GM19238 (cell line): ENCODE measurements at regions not wholly inside any gene's neighbourhood (a gene's known extent, or its start where the extent isn't known, plus 50 kb on each side); places are given as distances from the start of the nearest gene placed in this dataset.
"Not testable (repeated sequence)": the region's sequence is repeated elsewhere in the genome, so short reads cannot be mapped to it uniquely, and the experiment has no call there.

Experiments used
- DNase-seq: peaks from one replicate; pipeline ENCODE4 v3.0.0; 2011; ENCODE audit warnings: low spot score; ENCODE audit not compliant: insufficient read length

- no peak for DNase-seq
Measured at GRCh38 chr6:112865131-112865530, 518.0 kb downstream of the RFPL4B start.

DNA sequence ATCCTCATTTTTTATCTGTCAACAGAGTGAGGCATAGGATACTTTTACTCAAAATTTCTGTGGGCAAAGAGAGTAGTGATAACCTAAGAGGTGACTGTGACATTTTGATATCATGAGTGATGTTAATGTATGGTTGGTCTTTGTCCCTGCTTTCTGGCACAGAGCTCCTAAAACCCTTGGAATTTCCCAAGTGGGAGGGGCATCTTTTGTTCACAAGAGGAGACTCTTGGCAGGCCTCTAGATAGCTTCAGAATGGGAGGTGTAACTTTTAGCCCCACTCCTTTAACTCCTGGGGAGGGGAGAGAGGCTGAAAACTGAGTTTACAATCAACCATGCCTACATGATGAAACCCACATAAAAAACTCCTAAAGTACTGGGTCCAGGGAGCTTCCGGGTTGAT is 527.8 kb downstream of the RFPL4B start:
- DNase-seq = no peak

DNA sequence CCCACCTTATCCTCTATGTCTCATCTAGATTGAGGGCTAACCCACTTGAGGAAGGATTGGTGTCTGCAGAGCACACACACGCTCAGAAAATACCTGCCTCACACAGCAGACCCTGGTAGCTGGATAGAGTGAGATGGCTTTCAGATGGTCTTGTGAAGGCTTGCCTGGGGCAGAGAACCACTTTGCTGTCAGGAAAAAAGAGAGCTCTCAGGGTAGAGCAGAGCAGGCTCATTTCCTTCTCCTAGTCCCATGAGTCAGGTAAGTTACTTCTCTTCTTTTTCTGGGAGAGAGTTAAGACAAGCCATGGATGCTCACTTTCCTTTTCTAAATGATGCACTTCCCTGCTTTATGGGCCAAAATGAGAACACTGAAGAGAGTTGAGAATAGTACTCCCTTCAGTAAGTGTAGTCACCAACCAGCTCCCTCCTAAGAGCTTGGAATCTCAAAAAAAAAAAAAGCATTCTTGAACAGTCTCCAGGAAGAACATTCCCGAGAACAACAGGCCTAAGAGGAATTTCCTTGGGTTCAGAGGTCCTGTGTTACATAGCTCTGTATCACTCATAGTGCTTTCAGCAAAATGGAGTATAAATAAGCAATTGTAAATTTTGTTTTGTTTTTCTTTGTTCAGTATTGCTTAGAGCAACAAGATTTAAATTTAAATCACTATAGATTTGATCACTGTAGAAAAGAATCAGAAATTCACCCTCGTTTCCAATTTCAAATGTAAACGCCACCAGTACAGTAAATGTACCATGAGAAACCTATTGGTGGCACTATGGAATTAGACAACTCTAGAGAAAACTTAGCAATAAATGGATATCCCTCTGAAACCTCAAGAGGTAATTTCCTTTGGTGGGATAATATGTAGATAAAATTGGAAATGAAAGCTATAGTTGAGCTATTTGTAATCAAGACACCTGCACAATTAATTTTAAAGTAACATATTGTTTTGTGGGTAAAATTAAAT is 530.3 kb downstream of the RFPL4B start:
- DNase-seq = no peak

DNA sequence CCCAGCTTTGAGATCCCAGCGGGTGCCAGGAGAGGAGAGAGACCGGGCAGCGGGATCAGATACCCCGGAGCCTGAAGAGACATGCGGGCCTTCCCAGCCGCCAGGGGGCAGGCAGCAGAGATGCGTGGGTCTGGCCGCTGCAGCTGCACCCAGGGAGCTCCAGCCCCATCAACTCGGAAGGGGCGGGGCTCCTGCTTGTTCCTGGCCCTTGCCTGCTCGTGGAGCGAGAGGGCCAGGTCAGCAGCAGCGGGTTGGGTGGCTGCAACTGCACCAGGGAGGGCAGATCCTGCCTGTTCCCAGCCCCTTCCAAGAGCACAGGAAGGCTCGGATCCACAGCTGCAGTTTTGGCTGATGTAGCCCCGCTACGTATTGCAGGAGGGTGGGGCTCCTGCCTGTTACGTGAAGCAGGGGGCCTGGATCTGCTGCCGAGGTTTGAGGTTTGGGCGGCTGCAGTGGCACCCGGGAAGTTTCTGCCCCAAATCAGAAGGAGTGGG is 532.8 kb downstream of the RFPL4B start:
- no peak for DNase-seq

DNA sequence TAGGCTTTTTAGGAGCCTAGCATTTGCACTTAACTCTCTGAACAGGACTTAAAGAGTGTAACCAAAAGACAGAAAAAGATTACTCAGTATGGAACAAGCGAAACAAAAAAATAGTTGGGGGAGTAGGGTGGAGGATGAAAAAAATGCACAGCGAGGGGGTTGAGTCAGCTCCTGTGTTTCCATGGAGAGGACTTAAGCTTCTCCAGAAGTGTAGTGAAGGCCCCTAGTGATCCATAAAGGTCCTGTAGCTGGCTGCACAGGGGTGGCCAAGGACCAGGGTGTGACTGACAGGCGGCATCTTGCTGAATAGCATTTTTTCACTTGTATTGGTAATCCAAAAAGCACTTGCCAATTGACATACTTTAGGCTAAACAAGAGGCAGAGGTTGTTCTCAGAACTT is 533.9 kb downstream of the RFPL4B start:
- no peak for DNase-seq

GRCh38 chr6:112881828-112882780 is 535.0 kb downstream of the RFPL4B start:
- no peak for DNase-seq

GRCh38 chr6:112883095-112883494 is 536.0 kb downstream of the RFPL4B start:
- DNase-seq = no peak

GRCh38 chr6:112886415-112886814 is 539.3 kb downstream of the RFPL4B start:
- DNase-seq = no peak

DNA sequence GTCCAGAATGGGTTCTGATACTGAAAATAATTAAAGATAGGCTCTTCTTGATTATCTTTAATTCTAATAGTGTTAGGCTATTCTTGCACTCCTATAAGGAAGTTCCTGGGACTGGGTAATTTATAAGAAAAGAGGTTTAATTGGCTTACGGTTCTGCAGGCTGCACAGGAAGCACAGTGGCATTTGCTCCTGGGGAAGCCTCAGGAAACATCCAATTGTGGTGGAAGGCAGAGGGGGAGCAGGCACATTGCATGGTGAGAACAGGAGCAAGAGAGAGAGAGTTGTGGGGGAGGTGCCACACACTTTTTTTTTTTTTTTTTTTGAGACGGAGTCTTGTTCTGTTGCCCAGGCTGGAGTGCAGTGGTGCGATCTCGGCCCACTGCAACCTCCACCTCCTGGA is 540.3 kb downstream of the RFPL4B start:
- not testable (repeated sequence) for DNase-seq

DNA sequence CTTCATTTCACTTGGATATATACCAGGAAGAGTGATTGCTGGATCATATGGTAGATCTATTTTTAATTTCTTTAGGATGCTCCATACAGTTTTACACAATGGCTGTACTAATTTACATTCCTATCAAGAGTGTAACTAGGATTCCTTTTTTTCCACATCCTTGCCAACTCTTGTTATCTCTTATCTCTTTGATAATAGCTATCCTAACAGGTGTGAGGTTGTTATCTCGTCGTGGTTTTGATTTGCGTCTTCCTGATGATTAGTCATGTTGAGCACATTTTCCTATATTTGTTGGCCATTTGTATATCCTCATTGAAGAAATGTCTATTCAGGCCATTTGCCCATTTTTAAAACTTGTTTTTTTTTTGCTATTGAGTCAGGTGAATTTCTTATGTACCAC is 552.4 kb downstream of the RFPL4B start:
- DNase-seq = no peak

GRCh38 chr6:112903361-112903760 is 556.2 kb downstream of the RFPL4B start:
- no peak for DNase-seq

GRCh38 chr6:112906726-112907125 is 559.6 kb downstream of the RFPL4B start:
- no peak for DNase-seq

DNA sequence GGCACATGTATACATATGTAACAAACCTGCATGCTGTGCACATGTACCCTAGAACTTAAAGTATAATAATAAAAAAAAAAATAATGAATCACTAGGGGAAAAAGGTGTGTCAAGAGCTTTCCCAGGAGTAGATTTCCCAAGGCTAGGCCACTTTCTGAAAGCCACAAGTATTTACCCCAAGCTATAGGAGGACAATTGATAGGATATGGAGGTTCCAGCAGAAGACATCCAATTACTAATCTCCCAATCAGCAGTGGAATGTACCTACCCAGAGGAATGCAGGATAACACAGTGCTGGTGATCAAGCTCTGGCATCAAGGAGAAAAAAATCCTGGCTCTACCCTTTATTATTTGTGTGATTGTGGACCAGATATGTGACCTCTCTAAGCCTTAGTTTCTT is 562.7 kb downstream of the RFPL4B start:
- DNase-seq = no peak

DNA sequence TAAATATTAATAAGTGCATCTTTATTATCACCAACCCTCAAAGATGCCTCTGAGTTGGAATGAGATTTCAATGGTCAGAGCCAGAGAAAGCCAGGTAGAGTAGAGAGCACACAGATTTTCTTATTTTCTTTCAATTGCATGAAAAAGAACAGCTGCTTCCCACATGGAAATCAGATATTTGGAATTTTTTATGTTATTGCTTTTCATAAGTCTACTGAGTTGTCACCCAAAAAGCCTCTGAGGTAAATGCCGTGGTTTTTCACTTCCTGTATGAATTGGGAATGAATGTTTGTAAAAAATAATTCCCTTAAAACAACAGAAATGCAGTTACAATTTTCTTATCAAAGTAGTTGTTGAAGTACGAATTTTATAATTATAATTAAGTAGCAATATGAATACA is 563.1 kb downstream of the RFPL4B start:
- DNase-seq = no peak

DNA sequence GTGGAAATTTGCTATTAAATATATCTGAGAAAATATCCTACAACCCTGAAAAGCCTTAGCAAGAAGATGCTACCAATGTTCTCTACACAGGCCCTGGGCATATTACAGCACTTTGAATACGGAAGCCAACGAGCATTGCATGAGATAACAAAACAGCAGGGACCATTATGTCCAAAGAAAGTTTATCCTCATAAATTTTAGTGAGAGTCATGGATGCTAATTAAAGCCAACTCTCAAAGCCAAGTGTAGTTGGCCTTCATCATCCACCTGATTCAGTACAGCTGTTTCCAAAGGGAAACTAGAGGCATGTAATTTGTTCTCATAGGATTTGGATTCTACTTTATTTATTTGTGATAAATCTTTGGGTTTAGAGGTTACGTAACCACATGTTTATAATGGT is 564.8 kb downstream of the RFPL4B start:
- DNase-seq = no peak

- DNase-seq = no peak
Measured at GRCh38 chr6:112912416-112913101, 565.4 kb downstream of the RFPL4B start.

DNA sequence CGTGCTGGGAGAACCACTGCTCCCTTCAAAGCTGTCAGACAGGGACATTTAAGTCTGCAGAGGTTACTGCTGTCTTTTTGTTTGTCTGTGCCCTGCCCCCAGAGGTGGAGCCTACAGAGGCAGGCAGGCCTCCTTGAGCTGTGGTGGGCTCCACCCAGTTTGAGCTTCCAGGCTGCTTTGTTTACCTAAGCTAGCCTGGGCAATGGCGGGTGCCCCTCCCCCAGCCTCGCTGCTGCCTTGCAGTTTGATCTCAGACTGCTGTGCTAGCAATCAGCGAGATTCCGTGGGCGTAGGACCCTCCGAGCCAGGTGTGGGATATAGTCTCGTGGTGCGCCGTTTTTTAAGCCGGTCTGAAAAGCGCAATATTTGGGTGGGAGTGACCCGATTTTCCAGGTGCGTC is 572.6 kb downstream of the RFPL4B start:
- not testable (repeated sequence) for DNase-seq

GRCh38 chr6:112920994-112921393 is 573.9 kb downstream of the RFPL4B start:
- DNase-seq = no peak

- no peak for DNase-seq
Measured at GRCh38 chr6:112923940-112924587, 576.9 kb downstream of the RFPL4B start.

DNA sequence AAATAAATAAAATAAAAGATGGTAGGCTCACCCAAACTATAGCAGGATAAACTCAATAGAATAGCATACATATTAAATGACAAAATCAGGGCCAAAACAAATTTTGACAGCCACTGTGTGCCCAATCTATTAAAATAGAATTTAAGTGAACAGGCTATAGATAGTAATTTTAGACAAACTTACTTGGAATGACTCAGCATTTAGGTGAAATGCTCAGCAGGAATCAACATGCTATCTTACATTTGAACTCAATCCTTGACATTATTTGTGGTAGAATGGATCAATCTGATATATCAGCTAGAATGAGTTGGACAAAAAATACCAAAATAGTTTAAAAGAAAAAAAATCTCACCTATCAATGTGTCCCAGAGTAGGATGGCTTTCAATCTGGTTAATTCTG is 578.6 kb downstream of the RFPL4B start:
- DNase-seq = no peak
